Caco-2 (cell line): ENCODE measurements at regions not wholly inside any gene's neighbourhood (a gene's known extent, or its start where the extent isn't known, plus 50 kb on each side); places are given as distances from the start of the nearest gene placed in this dataset.
A peak's percentile ranks its signal among the peaks of the same experiment; 100 is the strongest.

Source experiments
- BruUV-seq: library from RNA; stranded (reverse); fragments of 400-500 nt; replicated peaks from 2 replicates; lab custom pipeline; 2021; lab: Mats Ljungman, UMichigan
- CTCF ChIA-PET: fragments of 300-600 bp; sonication (Branson Sonifier 250); formaldehyde crosslinking; loops from one replicate; lab custom pipeline; 2022; ENCODE audit warnings: antibody characterized with exemption; lab: Charles Lee
- POLR2A ChIA-PET: fragments of 300-600 bp; sonication (Branson Sonifier 250); formaldehyde crosslinking; loops from one replicate; lab custom pipeline; 2022; ENCODE audit warnings: antibody characterized with exemption; lab: Charles Lee
- DNase-seq, 2 experiments: peaks; one replicate each; pipeline versions ENCODE4 v3.0.0 to v3.0.0-alpha.2; 2020 to 2022
- H3K27me3 ChIP-seq: replicated peaks from 2 replicates; pipeline ENCODE4 v1.6.0; 2011; ENCODE audit warnings: low read length; ENCODE audit not compliant: control insufficient read depth, insufficient read depth
- H3K36me3 ChIP-seq: 2 replicates; pipeline ENCODE4 v1.5.1; 2011; ENCODE audit warnings: low read length; ENCODE audit not compliant: control insufficient read depth, insufficient read depth
- H3K4me1 ChIP-seq: fragments of 250-450 bp; sonication (Bioruptor Pico); 2 replicates; pipeline ENCODE4 v1.5.1; 2020; ENCODE audit warnings: mild to moderate bottlenecking
- H3K4me3 ChIP-seq: 2 replicates; pipeline ENCODE4 v1.5.1; 2011; ENCODE audit warnings: low read depth, mild to moderate bottlenecking, control low read depth, low read length
- H3K9me3 ChIP-seq: fragments of 250-450 bp; sonication (Bioruptor Pico); 2 replicates; pipeline ENCODE4 v1.5.1; 2020; ENCODE audit warnings: mild to moderate bottlenecking, moderate library complexity
- H3K27ac Mint-ChIP-seq: one replicate; pipeline ENCODE4 v1.8.0; 2022; ENCODE audit warnings: mixed read lengths; ENCODE audit not compliant: unreplicated experiment
- H3K27me3 Mint-ChIP-seq: one replicate; pipeline ENCODE4 v1.8.0; 2022; ENCODE audit warnings: mixed read lengths; ENCODE audit not compliant: insufficient read depth, unreplicated experiment
- H3K36me3 Mint-ChIP-seq: one replicate; pipeline ENCODE4 v1.8.0; 2022; ENCODE audit warnings: mild to moderate bottlenecking, mixed read lengths; ENCODE audit not compliant: insufficient read depth, unreplicated experiment
- H3K4me1 Mint-ChIP-seq: one replicate; pipeline ENCODE4 v1.8.0; 2022; ENCODE audit warnings: low read depth, mixed read lengths; ENCODE audit not compliant: unreplicated experiment
- H3K4me3 Mint-ChIP-seq: one replicate; pipeline ENCODE4 v1.8.0; 2022; ENCODE audit warnings: mild to moderate bottlenecking, moderate library complexity, mixed read lengths; ENCODE audit not compliant: unreplicated experiment
- H3K9me3 Mint-ChIP-seq: one replicate; pipeline ENCODE4 v1.8.0; 2022; ENCODE audit warnings: mixed read lengths; ENCODE audit not compliant: unreplicated experiment
- CTCF ChIP-seq, 2 experiments: fragments of 200-600 bp in 1 of 2; IDR thresholded peaks; 1 replicate in 1 of 2; 2 replicates in 1 of 2; pipeline versions ENCODE4 v1.5.1 to v1.8.0; 2011 to 2022; ENCODE audit warnings: antibody characterized with exemption in 1 of 2, control low read depth in 1 of 2, inconsistent platforms in 1 of 2, low read depth in 1 of 2, low read length in 1 of 2, mild to moderate bottlenecking in 1 of 2, moderate library complexity in 1 of 2; ENCODE audit not compliant: insufficient read depth in 1 of 2, severe bottlenecking in 1 of 2, unreplicated experiment in 1 of 2
- intact Hi-C: fragments of 100-400 bp; cut with micrococcal nuclease; formaldehyde crosslinking; loops from one replicate; pipeline ENCODE4 v1.10.0; 2022; ENCODE audit not compliant: unreplicated experiment

- TF ChIP-seq CTCF (IDR thresholded peaks at IDR 0.05; ENCODE audit: insufficient read depth in 1 of 2, low read depth in 1 of 2, low read length in 1 of 2, severe bottlenecking in 1 of 2, unreplicated experiment in 1 of 2), result no peak
- no peaks in the 10 kb centered on the region for H3K4me1 Mint-ChIP-seq
- BruUV-seq, result no TSS peak
- no peaks in the 10 kb centered on the region for H3K36me3 Mint-ChIP-seq
- no peak for DNase-seq
- peaks cover 5% of the 10 kb centered on the region for H3K27me3 Mint-ChIP-seq
- no peak overlapping the region for H3K4me3 Mint-ChIP-seq
- Histone ChIP-seq H3K9me3 (no peaks in the 10 kb centered on the region), H3K4me3 (no peak overlapping the region), H3K4me1 (no peaks in the 10 kb centered on the region), H3K27me3 (no peaks in the 10 kb centered on the region; the same call in 1 of the 2 replicates), H3K36me3 (no peaks in the 10 kb centered on the region)
- H3K9me3 Mint-ChIP-seq, result no peaks in the 10 kb centered on the region
- CTCF ChIA-PET, result no interaction called here
- POLR2A ChIA-PET, result no interaction called here
- H3K27ac Mint-ChIP-seq, result no peak overlapping the region
- intact Hi-C loops, result no loop called here
These were observed 81.4 kb upstream of the TBC1D5 start for GRCh38 chr3:17823816-17824215.

- Histone ChIP-seq H3K9me3 (no peaks in the 10 kb centered on the region), H3K36me3 (no peaks in the 10 kb centered on the region), H3K27me3 (no peaks in the 10 kb centered on the region; the same call in 1 of the 2 replicates), H3K4me3 (no peak overlapping the region), H3K4me1 (no peaks in the 10 kb centered on the region)
- intact Hi-C loops, result no loop called here
- no TSS peak for BruUV-seq
- Mint-ChIP-seq H3K27ac (no peak overlapping the region), H3K4me3 (no peak overlapping the region), H3K4me1 (no peaks in the 10 kb centered on the region), H3K9me3 (no peaks in the 10 kb centered on the region), H3K27me3 (peaks cover 2% of the 10 kb centered on the region), H3K36me3 (no peaks in the 10 kb centered on the region)
- ChIA-PET POLR2A (no interaction called here), CTCF (no interaction called here)
- DNase-seq, result peak in 1 of 2 experiments; percentile 12
- no peak for TF ChIP-seq CTCF (IDR thresholded peaks at IDR 0.05; ENCODE audit: insufficient read depth in 1 of 2, low read depth in 1 of 2, low read length in 1 of 2, severe bottlenecking in 1 of 2, unreplicated experiment in 1 of 2)
These were observed 80.6 kb upstream of the TBC1D5 start for GRCh38 chr3:17823036-17823435.

- Mint-ChIP-seq H3K9me3 (no peaks in the 10 kb centered on the region), H3K27ac (no peak overlapping the region), H3K4me1 (no peaks in the 10 kb centered on the region), H3K27me3 (no peaks in the 10 kb centered on the region), H3K36me3 (no peaks in the 10 kb centered on the region), H3K4me3 (no peak overlapping the region)
- intact Hi-C loops, result no loop called here
- CTCF ChIA-PET, result no interaction called here
- DNase-seq, result no peak
- no peak for TF ChIP-seq CTCF (IDR thresholded peaks at IDR 0.05; ENCODE audit: insufficient read depth in 1 of 2, low read depth in 1 of 2, low read length in 1 of 2, severe bottlenecking in 1 of 2, unreplicated experiment in 1 of 2)
- no TSS peak for BruUV-seq
- Histone ChIP-seq H3K27me3 (no peaks in the 10 kb centered on the region; the same call in 1 of the 2 replicates), H3K4me3 (no peak overlapping the region), H3K4me1 (no peaks in the 10 kb centered on the region), H3K36me3 (no peaks in the 10 kb centered on the region), H3K9me3 (no peaks in the 10 kb centered on the region)
- POLR2A ChIA-PET, result no interaction called here
These were observed 78.3 kb upstream of the TBC1D5 start for GRCh38 chr3:17820704-17821103.
